ENCODE measurements at regions not wholly inside any gene's neighbourhood (a gene's known extent, or its start where the extent isn't known, plus 50 kb on each side); places are given as distances from the start of the nearest gene placed in this dataset.

DNA sequence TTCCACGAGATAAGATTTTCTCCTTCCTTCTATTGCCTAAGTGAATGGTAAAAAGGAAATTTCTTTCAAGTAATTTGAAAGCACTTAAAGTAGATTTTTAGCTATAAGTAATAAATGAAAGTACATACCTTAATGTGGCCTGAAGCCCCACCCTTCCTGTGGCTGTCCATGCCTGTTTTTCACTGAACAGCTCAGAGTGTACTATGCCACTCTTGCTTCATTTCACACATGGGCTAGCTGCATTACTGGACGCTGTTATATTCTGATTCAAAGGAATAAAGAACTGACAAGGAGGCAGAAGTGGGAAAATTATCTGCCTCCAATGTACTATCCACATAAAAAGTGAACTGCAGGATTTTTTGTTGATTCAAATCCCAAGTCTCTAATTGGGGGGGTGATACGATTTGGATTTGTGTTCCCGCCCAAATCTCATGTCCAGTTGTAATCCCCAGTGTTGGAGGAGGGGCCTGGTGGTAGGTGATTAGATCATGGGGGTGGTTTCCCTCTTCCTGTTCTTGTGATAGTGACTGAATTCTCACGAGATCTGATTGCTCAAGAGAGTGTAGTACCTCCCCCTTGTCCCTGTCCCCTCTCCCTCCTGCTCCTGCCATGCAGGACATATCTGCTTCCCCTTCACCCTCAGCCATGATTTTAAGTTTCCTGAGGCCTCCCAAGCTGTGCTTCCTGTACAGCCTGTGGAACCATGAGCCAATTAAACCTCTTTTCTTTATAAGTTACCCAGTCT is 154.7 kb upstream of the SGCG start:
- TF ChIP-seq PBX3 (CRISPR knock-in tag; IDR thresholded peaks at IDR 0.05) (no peak), MYNN (tag by site-specific recombination; IDR thresholded peaks at IDR 0.05; ENCODE audit: borderline replicate concordance) (no peak), ZNF19 (tag by site-specific recombination; IDR thresholded peaks at IDR 0.05; ENCODE audit: low read depth) (no peak), REST (tag by site-specific recombination; IDR thresholded peaks at IDR 0.05) (no peak), ZNF549 (tag by site-specific recombination; IDR thresholded peaks at IDR 0.05) (no peak), ZNF292 (tag by site-specific recombination; IDR thresholded peaks at IDR 0.05; ENCODE audit: borderline replicate concordance, low read depth) (no peak)
- TF ChIP-seq, protein P1, sequence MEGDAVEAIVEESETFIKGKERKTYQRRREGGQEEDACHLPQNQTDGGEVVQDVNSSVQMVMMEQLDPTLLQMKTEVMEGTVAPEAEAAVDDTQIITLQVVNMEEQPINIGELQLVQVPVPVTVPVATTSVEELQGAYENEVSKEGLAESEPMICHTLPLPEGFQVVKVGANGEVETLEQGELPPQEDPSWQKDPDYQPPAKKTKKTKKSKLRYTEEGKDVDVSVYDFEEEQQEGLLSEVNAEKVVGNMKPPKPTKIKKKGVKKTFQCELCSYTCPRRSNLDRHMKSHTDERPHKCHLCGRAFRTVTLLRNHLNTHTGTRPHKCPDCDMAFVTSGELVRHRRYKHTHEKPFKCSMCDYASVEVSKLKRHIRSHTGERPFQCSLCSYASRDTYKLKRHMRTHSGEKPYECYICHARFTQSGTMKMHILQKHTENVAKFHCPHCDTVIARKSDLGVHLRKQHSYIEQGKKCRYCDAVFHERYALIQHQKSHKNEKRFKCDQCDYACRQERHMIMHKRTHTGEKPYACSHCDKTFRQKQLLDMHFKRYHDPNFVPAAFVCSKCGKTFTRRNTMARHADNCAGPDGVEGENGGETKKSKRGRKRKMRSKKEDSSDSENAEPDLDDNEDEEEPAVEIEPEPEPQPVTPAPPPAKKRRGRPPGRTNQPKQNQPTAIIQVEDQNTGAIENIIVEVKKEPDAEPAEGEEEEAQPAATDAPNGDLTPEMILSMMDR (tag by site-specific recombination; IDR thresholded peaks at IDR 0.05), result no peak
- TF ChIP-seq, protein P2, sequence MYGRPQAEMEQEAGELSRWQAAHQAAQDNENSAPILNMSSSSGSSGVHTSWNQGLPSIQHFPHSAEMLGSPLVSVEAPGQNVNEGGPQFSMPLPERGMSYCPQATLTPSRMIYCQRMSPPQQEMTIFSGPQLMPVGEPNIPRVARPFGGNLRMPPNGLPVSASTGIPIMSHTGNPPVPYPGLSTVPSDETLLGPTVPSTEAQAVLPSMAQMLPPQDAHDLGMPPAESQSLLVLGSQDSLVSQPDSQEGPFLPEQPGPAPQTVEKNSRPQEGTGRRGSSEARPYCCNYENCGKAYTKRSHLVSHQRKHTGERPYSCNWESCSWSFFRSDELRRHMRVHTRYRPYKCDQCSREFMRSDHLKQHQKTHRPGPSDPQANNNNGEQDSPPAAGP (tag by site-specific recombination; IDR thresholded peaks at IDR 0.05), result no peak
